Fibroblast of villous mesenchyme (primary cell): ENCODE measurements at regions not wholly inside any gene's neighbourhood (a gene's known extent, or its start where the extent isn't known, plus 50 kb on each side); places are given as distances from the start of the nearest gene placed in this dataset.
"Not testable (repeated sequence)": the region's sequence is repeated elsewhere in the genome, so short reads cannot be mapped to it uniquely, and the experiment has no call there.

Experiments
- DNase-seq: peaks from one replicate; pipeline ENCODE4 v3.0.0-alpha.2; 2010; ENCODE audit warnings: low read depth
- H3K4me3 ChIP-seq: 2 replicates; pipeline ENCODE4 v1.5.1; 2011; ENCODE audit warnings: low read depth, mild to moderate bottlenecking, low read length
- CTCF ChIP-seq: IDR thresholded peaks from 2 replicates; pipeline ENCODE4 v1.5.1; 2012; ENCODE audit warnings: low read depth, mild to moderate bottlenecking, low read length; ENCODE audit not compliant: insufficient read depth

DNA sequence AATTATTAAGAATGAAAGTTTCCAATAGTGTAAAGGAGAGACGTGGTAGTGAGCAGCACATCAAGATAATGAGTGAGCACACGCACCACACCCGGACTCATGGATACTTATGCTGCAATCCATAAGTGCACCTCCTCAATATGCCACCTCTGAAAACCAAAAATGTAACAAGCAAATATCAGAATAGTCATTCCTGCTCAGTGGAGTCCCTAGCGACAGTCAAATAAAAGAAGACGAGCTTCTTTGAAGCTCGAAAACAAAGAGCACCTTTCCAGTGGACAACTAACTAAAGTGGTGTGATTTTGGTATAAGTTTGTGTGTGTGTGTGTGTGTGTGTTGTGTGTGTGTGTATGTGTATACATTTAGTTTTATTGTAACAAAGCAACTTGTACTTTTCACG is 241.3 kb downstream of the DEPDC1B start:
- TF ChIP-seq CTCF, result no peak
- no peak overlapping the region for H3K4me3 ChIP-seq
- no peak for DNase-seq

- no peak for TF ChIP-seq CTCF
- no peak for DNase-seq
- no peak overlapping the region for H3K4me3 ChIP-seq
Observed at GRCh38 chr5:60457233-60457632, 242.7 kb downstream of the DEPDC1B start.

GRCh38 chr5:60455589-60455988 is 244.4 kb downstream of the DEPDC1B start:
- no peak overlapping the region for H3K4me3 ChIP-seq
- DNase-seq, result no peak
- no peak for TF ChIP-seq CTCF

DNA sequence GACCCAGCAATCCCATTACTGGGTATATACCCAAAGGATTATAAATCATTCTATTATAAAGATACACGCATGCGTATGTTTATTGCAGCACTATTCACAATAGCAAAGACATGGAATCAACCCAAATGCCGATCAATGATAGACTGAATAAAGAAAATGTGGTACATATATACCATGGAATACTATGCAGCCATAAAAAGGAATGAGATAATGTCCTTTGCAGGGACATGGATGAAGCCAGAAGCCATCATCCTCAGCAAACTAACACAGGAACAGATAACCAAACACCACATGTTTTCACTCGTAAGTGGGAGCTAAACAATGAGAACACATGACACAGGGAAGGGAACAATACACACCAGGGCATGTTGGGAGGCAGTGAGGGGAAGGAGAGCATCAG is 245.7 kb downstream of the DEPDC1B start:
- not testable (repeated sequence) for DNase-seq, H3K4me3 ChIP-seq

DNA sequence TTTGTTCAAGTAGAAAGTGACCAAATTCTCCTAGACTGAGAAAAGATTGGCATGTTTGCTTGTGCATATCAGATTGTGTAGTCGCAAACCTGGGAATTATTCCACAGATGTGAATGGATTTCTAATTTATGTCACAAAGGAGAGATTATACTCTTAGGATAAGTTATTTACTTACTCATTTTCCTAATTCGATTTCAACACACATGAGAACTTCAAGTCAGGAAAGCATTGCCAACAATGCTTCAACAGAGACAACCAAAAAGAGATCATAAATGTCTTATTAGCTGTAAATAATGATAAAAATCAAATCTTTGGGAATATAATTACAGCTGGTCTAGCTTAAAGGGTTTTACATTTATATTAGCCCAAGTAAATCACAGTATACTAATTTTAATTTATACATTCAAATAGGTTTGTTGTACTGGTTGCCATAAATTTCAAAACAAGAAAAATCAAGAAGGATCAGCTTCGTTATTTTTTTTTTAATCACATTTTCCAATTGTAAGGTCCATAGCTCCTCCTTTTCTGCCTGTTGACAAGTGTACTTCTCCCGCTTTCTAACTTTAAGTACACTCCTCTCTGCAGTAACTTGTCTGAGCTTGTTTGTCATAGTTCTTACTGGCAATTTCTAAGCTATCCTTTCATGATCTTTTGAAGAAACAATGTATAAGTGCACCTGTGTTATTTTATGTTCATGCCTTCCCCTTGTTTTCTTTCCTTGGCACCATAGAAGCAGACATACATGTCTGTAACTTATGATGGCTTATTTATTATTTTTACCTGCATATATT is 246.6 kb downstream of the DEPDC1B start:
- no peak for DNase-seq
- no peak for TF ChIP-seq CTCF
- no peak overlapping the region for H3K4me3 ChIP-seq

GRCh38 chr5:60448600-60448999 is 251.4 kb downstream of the DEPDC1B start:
- TF ChIP-seq CTCF, result no peak
- DNase-seq, result no peak
- H3K4me3 ChIP-seq, result no peak overlapping the region

DNA sequence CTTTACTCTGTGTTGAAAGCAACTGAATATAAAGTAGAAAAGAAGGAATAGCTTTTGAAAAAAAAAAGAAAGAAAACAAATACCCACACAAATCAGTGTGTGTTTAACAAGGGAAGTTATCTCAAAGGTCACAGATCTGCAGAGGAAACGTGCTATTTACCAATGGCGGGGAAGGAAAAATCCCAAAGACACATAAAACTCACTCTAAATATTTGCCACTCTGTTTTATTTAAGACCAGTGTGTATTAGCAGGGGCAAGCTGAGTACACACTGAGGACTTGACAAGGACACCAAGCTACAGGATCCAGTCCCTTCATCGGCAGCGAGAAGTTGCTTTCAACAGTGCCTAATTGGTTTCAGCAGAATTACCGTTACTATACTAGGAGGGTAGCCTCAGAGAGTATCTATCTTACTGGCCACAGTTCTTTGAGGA is 252.5 kb downstream of the DEPDC1B start:
- TF ChIP-seq CTCF, result no peak
- peak; percentile 8 for DNase-seq
- H3K4me3 ChIP-seq, result no peak overlapping the region
